ENCODE measurements at regions not wholly inside any gene's neighbourhood (a gene's known extent, or its start where the extent isn't known, plus 50 kb on each side); places are given as distances from the start of the nearest gene placed in this dataset.

DNA sequence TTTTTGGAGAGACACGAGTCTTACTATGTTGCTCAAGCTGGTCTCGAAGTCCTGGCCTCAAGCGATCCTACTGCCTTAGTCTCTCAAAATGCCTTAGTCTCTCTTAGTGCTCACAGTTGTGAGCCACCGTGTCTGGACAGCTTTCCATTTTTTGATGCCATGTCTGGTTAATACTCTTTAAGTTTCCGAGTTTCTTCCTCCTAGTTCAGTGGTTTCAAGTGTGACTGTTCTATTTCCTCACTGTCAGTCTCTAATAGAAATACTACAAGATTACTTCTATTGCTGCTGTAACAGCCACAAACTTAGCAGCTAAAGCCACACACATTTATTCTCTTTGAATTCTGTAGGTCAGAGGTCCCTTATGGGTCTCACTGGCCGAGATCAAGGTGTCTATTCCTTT, 125.1 kb upstream of the MGAT5 start:
- H3K79me2 ChIP-seq (replicated peaks; ENCODE audit: insufficient read depth): peaks cover 82% of the 10 kb centered on the region
- H3K4me3 ChIP-seq: no peak overlapping the region
- Mint-ChIP-seq H3K27me3 (ENCODE audit: insufficient read depth, low read depth, poor library complexity) (peaks cover 8% of the 10 kb centered on the region), H3K4me3 (no peak overlapping the region), H3K36me3 (ENCODE audit: low read depth) (peaks cover 35% of the 10 kb centered on the region), H3K9me3 (peaks cover 25% of the 10 kb centered on the region), H3K4me1 (peaks cover 55% of the 10 kb centered on the region), H3K27ac (no peak overlapping the region)
- TF ChIP-seq, protein P1, sequence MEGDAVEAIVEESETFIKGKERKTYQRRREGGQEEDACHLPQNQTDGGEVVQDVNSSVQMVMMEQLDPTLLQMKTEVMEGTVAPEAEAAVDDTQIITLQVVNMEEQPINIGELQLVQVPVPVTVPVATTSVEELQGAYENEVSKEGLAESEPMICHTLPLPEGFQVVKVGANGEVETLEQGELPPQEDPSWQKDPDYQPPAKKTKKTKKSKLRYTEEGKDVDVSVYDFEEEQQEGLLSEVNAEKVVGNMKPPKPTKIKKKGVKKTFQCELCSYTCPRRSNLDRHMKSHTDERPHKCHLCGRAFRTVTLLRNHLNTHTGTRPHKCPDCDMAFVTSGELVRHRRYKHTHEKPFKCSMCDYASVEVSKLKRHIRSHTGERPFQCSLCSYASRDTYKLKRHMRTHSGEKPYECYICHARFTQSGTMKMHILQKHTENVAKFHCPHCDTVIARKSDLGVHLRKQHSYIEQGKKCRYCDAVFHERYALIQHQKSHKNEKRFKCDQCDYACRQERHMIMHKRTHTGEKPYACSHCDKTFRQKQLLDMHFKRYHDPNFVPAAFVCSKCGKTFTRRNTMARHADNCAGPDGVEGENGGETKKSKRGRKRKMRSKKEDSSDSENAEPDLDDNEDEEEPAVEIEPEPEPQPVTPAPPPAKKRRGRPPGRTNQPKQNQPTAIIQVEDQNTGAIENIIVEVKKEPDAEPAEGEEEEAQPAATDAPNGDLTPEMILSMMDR (conservative IDR thresholded peaks at IDR 0.05; ENCODE audit: low read depth in 2 of 2): no peak
- no peak for TF ChIP-seq EZH2phosphoT487 (IDR thresholded peaks at IDR 0.05; ENCODE audit: unreplicated experiment)
- no peak for TF ChIP-seq ZNF331 (CRISPR knock-in tag; IDR thresholded peaks at IDR 0.05; ENCODE audit: low read depth)
- no peak for TF ChIP-seq NANOG (IDR thresholded peaks at IDR 0.05; ENCODE audit: borderline replicate concordance)
- TF ChIP-seq ZNF114 (CRISPR knock-in tag; IDR thresholded peaks at IDR 0.05): no peak
- TF ChIP-seq ETS1 (IDR thresholded peaks at IDR 0.05): no peak
- no peak for TF ChIP-seq JUNB (IDR thresholded peaks at IDR 0.05; ENCODE audit: unreplicated experiment)
- TF ChIP-seq CREB1 (CRISPR knock-in tag; IDR thresholded peaks at IDR 0.05; ENCODE audit: low read depth): no peak
- TF ChIP-seq POLR2AphosphoS5 (IDR thresholded peaks at IDR 0.05; ENCODE audit: low read depth): no peak
- no peaks in the 10 kb centered on the region for H3K9me2 ChIP-seq (ENCODE audit: insufficient read depth)
- H3K4me2 ChIP-seq: no peak overlapping the region
- no peaks in the 10 kb centered on the region for H3F3A ChIP-seq (replicated peaks; ENCODE audit: low read depth)
- H4K20me1 ChIP-seq (replicated peaks; ENCODE audit: insufficient read depth): peaks cover 14% of the 10 kb centered on the region
- ATAC-seq: no peak
- no peaks in the 10 kb centered on the region for H3K27me3 ChIP-seq (ENCODE audit: insufficient read depth)
- H3K27ac ChIP-seq (ENCODE audit: low read depth): no peak overlapping the region
- H3K4me1 ChIP-seq (ENCODE audit: insufficient read depth): peaks cover 27% of the 10 kb centered on the region
- no peak for DNase-seq (ENCODE audit: low spot score)
- no peak overlapping the region for H2AFZ ChIP-seq
- H3K36me3 ChIP-seq (ENCODE audit: insufficient read depth): no peaks in the 10 kb centered on the region

- no peak overlapping the region for H3K4me3 ChIP-seq
- H2AFZ ChIP-seq: no peak overlapping the region
- Mint-ChIP-seq H3K27ac (no peak overlapping the region), H3K4me1 (peaks cover 53% of the 10 kb centered on the region), H3K9me3 (peaks cover 25% of the 10 kb centered on the region), H3K36me3 (ENCODE audit: low read depth) (peaks cover 35% of the 10 kb centered on the region), H3K4me3 (no peak overlapping the region), H3K27me3 (ENCODE audit: insufficient read depth, low read depth, poor library complexity) (peaks cover 8% of the 10 kb centered on the region)
- TF ChIP-seq STAT1 (IDR thresholded peaks at IDR 0.05; ENCODE audit: unreplicated experiment) (no peak), CREB1 (CRISPR knock-in tag; IDR thresholded peaks at IDR 0.05; ENCODE audit: low read depth) (no peak), ZNF331 (CRISPR knock-in tag; IDR thresholded peaks at IDR 0.05; ENCODE audit: low read depth) (no peak), ZNF114 (CRISPR knock-in tag; IDR thresholded peaks at IDR 0.05) (no peak)
- TF ChIP-seq, protein P2, sequence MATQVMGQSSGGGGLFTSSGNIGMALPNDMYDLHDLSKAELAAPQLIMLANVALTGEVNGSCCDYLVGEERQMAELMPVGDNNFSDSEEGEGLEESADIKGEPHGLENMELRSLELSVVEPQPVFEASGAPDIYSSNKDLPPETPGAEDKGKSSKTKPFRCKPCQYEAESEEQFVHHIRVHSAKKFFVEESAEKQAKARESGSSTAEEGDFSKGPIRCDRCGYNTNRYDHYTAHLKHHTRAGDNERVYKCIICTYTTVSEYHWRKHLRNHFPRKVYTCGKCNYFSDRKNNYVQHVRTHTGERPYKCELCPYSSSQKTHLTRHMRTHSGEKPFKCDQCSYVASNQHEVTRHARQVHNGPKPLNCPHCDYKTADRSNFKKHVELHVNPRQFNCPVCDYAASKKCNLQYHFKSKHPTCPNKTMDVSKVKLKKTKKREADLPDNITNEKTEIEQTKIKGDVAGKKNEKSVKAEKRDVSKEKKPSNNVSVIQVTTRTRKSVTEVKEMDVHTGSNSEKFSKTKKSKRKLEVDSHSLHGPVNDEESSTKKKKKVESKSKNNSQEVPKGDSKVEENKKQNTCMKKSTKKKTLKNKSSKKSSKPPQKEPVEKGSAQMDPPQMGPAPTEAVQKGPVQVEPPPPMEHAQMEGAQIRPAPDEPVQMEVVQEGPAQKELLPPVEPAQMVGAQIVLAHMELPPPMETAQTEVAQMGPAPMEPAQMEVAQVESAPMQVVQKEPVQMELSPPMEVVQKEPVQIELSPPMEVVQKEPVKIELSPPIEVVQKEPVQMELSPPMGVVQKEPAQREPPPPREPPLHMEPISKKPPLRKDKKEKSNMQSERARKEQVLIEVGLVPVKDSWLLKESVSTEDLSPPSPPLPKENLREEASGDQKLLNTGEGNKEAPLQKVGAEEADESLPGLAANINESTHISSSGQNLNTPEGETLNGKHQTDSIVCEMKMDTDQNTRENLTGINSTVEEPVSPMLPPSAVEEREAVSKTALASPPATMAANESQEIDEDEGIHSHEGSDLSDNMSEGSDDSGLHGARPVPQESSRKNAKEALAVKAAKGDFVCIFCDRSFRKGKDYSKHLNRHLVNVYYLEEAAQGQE (IDR thresholded peaks at IDR 0.05; ENCODE audit: unreplicated experiment): no peak
- no peaks in the 10 kb centered on the region for H3F3A ChIP-seq (replicated peaks; ENCODE audit: low read depth)
- peaks cover 31% of the 10 kb centered on the region for H3K4me1 ChIP-seq (ENCODE audit: insufficient read depth)
- H3K9me2 ChIP-seq (ENCODE audit: insufficient read depth): no peaks in the 10 kb centered on the region
- no peaks in the 10 kb centered on the region for H3K36me3 ChIP-seq (ENCODE audit: insufficient read depth)
- ATAC-seq (no peak), DNase-seq (ENCODE audit: low spot score) (no peak)
- H3K4me2 ChIP-seq: no peak overlapping the region
- no peak overlapping the region for H3K27ac ChIP-seq (ENCODE audit: low read depth)
- H4K20me1 ChIP-seq (replicated peaks; ENCODE audit: insufficient read depth): peaks cover 10% of the 10 kb centered on the region; the same call in 1 of the 2 replicates
- H3K27me3 ChIP-seq (ENCODE audit: insufficient read depth): no peaks in the 10 kb centered on the region
- peaks cover 77% of the 10 kb centered on the region for H3K79me2 ChIP-seq (replicated peaks; ENCODE audit: insufficient read depth)
Observed at GRCh38 chr2:134129900-134130537, 123.9 kb upstream of the MGAT5 start.

Measured in GM23338 (cell line).